ENCODE measurements at regions not wholly inside any gene's neighbourhood (a gene's known extent, or its start where the extent isn't known, plus 50 kb on each side); places are given as distances from the start of the nearest gene placed in this dataset.
"Not testable (repeated sequence)": the region's sequence is repeated elsewhere in the genome, so short reads cannot be mapped to it uniquely, and the experiment has no call there.

DNA sequence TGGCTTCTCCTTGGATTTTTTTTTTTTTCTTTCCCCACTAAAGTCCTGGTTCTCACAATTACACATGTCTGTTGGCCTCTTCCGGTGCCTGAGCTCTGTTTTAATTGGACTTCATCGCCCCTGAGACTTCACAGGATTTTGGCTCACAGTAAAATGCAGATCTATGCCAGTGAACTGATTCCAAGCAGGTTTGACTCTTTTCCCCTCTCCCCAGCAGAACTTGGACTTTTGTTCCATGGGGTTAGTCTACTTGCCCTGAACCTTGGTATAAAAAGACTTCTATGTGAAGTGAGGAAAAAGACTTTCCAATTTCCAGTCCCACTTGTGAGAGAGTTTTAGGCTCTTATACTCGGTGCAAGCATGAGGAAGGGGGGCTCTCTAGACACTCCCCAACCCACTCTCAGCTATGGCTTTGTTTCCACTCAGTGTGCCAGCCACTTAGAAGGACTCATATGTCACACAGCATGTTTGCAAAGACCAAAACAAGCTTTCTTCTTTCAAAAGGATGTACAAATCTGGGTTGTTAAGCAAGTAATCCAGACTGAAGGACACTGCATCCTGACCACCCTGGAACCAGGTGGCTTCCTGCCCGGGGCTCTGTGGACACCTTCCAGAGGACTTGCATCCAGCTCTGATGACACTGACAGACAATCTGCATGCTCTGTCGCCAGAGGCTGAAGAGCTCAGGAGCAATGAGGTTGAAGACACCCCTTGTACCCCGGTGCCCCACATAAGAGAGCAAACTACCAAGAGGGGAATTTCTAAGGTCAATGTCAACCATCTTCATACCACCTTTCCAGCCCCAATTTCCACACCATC is 221.9 kb upstream of the EGLN3 start:
- no peak for DNase-seq (ENCODE audit: low spot score)

DNA sequence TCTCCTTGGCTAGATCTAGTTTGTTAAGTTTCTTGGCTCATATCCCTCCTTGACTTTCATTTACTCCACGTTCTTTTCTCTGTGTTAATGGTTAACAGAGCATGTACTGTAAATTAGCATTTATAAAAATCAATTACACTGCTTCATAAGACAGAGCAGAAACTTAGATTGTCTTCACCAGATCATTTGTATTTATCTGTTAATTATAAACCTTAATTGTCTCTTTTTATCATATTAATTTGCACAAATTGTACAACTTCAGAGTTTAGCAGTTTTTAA is 221.2 kb upstream of the EGLN3 start:
- DNase-seq (ENCODE audit: low spot score): no peak

- DNase-seq (ENCODE audit: low spot score): no peak
Measured at GRCh38 chr14:34171431-34172172, 220.7 kb upstream of the EGLN3 start.

- DNase-seq (ENCODE audit: low spot score): no peak
Measured at GRCh38 chr14:34170882-34171281, 220.0 kb upstream of the EGLN3 start.

DNA sequence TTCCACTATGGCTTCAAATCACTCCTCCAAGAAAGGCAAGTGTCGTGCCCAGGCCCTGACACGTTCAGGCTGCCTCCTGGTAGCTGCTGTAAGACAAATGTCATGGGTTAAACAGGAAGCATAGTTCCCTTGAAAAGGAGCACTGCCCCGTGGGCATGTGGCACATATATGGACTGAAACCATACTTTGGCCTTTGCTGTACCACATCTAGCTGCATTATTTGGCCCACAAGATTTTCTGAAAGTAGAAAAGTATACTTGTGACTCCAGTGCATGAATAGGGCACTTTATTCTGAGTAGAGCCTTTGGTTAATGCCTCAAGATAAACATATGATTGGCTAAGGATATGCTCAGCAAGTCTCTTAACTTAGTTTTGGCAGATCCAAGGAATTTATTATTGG is 218.7 kb upstream of the EGLN3 start:
- no peak for DNase-seq (ENCODE audit: low spot score)

GRCh38 chr14:34168656-34169055 is 217.8 kb upstream of the EGLN3 start:
- no peak for DNase-seq (ENCODE audit: low spot score)

DNA sequence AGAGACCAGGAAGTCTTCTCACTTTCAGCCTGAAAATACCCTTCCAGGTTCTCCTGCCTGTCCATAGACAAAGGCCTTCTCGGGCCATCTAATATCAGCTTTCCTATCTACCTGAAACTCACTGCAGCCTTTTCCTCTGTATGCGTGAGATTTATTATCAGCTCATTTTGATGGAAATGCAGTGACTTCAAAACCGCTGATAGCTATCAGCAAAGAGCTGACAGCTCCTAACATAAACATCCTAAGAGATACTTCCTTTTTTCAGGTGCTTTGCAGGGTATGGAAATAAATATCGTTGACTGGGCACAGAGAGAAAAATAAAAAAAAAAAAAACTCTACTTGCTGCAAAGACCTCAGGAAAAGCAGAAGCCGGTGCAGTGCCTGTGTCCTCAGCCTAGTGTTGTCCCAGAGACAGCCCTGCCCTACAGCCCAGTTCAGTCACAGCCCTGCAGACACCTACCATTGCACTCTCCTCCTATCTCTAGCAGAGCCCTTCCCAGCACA is 215.0 kb upstream of the EGLN3 start:
- no peak for DNase-seq (ENCODE audit: low spot score)

DNA sequence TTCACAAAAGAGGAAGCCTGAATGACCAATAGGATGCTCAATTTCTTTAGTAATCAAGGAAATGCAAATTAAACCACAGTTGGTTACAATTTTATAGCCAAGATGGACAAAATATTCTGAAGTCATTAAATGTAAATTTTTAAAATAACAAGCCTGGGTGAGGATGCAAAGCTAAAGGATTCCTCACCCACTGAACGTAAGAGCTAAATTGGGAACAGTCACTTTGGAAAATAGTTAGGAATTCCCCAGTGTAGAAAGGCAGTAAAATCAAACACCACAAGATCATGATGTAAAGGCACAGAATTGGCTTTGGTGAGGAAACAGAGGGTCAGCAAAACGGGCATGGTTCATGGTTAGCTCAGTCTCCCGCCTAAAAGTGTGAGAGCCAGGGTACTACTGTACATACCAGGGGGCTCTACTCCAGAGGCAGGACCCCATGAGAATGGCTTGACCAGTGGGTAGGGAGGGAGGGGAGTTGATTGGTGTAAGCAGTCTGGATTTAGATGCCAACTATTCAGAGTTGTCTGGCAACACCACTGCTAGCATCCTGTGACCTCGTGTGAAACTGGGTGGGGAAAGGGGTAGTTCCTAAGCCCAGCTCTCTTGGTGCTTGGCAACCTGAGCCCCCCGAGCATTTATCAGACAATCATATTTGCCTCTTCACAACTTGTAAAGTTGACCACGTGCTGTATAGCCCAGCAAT is 213.4 kb upstream of the EGLN3 start:
- no peak for DNase-seq (ENCODE audit: low spot score)

DNA sequence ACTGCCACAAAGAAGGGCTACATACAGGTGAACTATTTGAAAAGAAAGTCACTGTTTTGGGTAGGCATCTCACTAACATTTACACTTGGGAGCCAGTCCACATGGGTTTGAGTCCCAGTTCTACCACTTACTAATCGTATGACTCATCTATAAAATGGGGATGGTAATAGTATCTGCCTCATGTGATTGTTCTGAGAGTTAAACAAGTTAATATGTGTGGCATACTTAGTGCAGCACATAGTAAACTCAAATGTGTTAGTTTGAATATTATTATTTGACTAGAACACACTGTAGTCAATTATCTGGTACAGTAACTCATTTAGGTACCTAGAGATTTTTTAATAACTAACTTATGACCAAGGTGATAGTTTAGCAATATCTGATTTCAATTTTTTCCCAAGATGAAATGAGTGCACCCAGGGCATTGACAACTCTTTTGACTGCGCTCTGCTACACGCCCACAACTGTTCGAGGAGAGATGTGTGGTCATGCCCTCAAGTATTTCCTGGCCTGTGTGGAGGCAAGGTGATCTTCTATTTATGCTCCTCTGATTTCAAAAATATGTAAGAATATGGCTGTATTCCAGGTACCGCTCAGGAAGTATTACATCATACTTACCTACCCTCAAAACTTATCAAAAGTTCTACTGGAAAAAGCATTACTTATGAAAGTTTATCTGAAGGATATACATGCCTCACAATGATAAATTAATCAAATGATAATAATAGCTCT is 210.6 kb upstream of the EGLN3 start:
- DNase-seq (ENCODE audit: low spot score): no peak

DNA sequence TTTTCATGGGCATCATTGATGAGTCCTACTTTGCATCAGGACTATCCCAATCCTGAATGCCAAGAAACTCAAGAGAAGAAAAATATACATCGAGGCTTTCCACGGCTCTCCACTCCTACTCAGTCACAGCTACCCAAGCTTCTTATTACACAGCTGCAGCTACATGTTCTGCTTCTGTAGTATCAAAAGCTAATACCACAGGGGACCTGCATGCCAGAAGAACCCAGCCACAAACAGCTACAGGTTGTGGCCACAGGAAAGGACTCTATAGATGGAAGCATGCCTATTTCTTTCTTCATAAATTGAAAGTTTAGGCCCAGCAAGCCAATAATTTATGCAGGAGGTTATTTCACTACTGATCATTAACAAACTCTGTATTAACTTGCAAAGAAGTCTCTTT is 209.7 kb upstream of the EGLN3 start:
- DNase-seq (ENCODE audit: low spot score): no peak

DNA sequence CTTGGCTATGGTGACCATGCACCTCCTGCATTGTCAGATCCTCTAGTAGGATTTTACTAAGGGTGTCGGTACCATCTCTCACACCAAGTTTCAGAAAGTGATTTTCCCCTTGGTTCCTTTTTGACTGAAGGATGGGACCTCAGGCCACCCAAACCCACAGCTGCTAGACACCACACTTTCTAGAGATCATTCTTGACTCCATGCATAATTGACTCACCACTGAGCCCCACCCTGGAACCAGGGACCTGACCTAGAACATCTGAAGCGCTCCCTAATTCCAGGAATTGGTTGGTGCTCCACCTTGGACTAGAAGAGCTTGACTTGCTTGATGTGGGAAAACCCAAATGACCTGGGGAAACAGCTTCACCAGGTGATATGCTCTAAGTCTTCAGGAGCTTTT is 206.8 kb upstream of the EGLN3 start:
- DNase-seq (ENCODE audit: low spot score): no peak

- no peak for DNase-seq (ENCODE audit: low spot score)
Measured at GRCh38 chr14:34147461-34147860, 196.6 kb upstream of the EGLN3 start.

DNA sequence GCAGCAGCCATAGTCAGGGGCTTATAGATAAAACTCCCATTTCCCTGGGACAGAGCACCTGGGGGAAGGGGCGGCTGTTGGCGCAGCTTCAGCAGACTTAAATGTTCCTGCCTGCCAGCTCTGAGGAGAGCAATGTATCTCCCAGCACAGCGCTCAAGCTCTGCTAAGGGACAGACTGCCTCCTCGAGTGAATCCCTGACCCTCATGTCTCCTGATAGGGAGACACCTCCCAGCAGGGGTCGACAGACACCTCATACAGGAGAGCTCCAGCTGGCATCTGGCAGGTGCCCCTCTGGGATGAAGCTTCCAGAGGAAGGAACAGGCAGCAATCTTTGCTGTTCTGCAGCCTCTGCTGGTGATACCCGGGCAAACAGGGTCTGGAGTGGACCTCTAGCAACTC is 189.3 kb upstream of the EGLN3 start:
- not testable (repeated sequence) for DNase-seq (ENCODE audit: low spot score)

GRCh38 chr14:34139160-34140121 is 188.6 kb upstream of the EGLN3 start:
- not testable (repeated sequence) for DNase-seq (ENCODE audit: low spot score)

DNA sequence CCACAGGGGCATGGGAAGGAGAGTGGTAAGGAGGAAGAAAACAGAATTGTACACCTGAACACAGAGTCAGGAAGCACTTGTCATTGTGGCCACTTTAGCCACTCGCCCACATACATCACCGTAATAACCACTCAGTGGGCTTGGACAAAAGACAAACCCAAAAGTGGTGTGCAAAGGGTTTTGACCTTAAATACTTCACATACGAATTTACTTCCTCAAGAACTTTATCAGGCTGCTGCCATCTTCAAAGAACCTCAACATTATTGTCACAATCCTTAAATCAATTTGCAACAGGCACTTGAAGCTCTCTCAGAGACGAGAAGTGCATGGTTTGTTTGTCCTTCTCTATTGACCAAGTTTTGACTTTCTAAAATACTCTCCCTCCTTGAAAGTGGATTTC is 187.3 kb upstream of the EGLN3 start:
- no peak for DNase-seq (ENCODE audit: low spot score)

GRCh38 chr14:34137001-34137745 is 186.3 kb upstream of the EGLN3 start:
- DNase-seq (ENCODE audit: low spot score): no peak

DNA sequence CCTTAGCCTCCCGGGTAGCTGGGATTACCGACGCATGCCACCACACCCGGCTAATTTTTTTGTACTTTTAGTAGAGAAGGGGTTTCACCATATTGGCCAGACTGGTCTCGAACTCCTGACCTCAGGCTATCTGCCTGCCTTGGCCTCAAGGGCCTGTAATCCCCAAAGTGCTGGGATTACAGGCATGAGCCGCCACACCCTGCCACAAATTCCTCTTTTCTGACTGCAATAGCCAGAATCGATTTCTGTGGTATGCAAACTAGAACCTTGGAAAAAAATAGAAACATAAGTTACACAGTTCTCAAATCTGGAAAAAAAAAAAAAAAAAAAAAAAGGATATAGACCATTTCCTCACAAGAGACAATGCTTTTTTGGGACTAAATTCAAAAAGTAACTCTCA is 184.6 kb upstream of the EGLN3 start:
- no peak for DNase-seq (ENCODE audit: low spot score)

GRCh38 chr14:34134484-34134883 is 183.6 kb upstream of the EGLN3 start:
- no peak for DNase-seq (ENCODE audit: low spot score)

DNA sequence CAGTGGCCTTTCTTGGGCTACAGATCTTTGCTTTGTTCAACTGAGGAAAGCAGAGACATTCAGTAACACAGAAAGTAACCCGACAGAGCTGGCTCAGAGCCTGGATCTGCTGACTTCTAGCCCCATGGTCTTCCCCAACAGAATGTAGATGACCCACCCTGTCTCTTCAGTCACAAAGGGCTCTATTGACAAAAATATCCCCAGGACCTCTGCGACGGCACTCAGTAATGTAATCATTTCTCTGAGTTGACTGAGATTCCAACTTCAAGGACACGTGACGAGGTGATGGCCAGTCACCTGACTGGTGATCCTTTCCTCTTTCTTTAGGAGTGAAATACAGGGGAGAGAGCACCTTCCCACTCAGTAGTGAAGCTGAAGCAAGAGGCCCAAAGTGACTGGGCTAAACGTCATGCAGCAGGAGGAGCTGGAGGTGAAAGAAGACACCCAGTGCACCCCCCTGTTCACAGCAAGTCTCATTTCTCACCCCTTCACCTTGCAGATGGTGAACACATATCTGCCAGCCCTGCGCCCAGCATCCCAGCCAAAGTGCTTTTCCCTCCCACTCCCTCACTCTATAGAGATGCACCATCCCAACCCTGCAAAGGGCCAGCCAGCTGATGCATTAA is 179.2 kb upstream of the EGLN3 start:
- DNase-seq (ENCODE audit: low spot score): no peak

DNA sequence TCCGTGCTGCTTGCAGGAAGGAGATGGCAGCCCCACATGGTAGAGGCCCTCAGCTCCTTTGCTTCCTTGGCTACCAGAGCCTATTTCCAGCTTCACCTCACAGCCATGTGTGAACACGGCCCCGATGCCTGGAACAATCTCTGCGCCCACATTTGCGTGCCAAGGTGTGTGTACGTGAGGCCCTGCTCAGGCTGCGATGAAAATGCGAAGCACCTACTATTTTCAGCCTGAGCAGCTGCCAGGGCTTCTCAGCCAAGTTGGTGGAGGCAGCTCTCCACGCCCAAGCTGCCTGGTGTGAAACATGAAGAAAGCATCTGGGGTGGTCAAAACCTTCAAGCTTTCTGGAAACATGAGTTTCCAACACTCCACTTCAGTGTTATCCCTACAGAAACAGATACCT is 177.8 kb upstream of the EGLN3 start:
- no peak for DNase-seq (ENCODE audit: low spot score)

Measured in hepatic stellate cell (primary cell).